GM19239 (cell line): ENCODE measurements at regions not wholly inside any gene's neighbourhood (a gene's known extent, or its start where the extent isn't known, plus 50 kb on each side); places are given as distances from the start of the nearest gene placed in this dataset.
"Not testable (repeated sequence)": the region's sequence is repeated elsewhere in the genome, so short reads cannot be mapped to it uniquely, and the experiment has no call there.

Source experiments
- DNase-seq: peaks from one replicate; pipeline ENCODE4 v3.0.0; 2011; ENCODE audit warnings: low spot score; ENCODE audit not compliant: insufficient read length
- FAIRE-seq: peaks from 2 replicates; lab custom pipeline; 2011; peaks lifted over from hg19 to GRCh38; lab: Jason Lieb, UNC

GRCh38 chr1:102365071-102365470 is 368.3 kb upstream of the OLFM3 start:
- no peak for DNase-seq
- FAIRE-seq = no peak

- no peak for FAIRE-seq
Observed at GRCh38 chr1:102336602-102337001, 339.9 kb upstream of the OLFM3 start.

GRCh38 chr1:102318104-102318806 is 321.5 kb upstream of the OLFM3 start:
- DNase-seq (no peak), FAIRE-seq (no peak)

More at GRCh38 chr1:102336602-102337001, 339.9 kb upstream of the OLFM3 start:
- DNase-seq = no peak

GRCh38 chr1:102315096-102315495 is 318.4 kb upstream of the OLFM3 start:
- DNase-seq = no peak
- no peak for FAIRE-seq

GRCh38 chr1:102296116-102296515 is 299.4 kb upstream of the OLFM3 start:
- FAIRE-seq (no peak), DNase-seq (no peak)

GRCh38 chr1:102282955-102283354 is 286.2 kb upstream of the OLFM3 start:
- no peak for DNase-seq
- no peak for FAIRE-seq

- FAIRE-seq = no peak
Observed at GRCh38 chr1:102262994-102263393, 266.3 kb upstream of the OLFM3 start.

GRCh38 chr1:102252731-102253505 is 256.2 kb upstream of the OLFM3 start:
- FAIRE-seq (no peak), DNase-seq (no peak)

More at GRCh38 chr1:102262994-102263393, 266.3 kb upstream of the OLFM3 start:
- no peak for DNase-seq

- DNase-seq (no peak), FAIRE-seq (no peak)
Observed at GRCh38 chr1:102241431-102242338, 245.0 kb upstream of the OLFM3 start.

- no peak for FAIRE-seq
- DNase-seq = no peak
Observed at GRCh38 chr1:102239247-102239646, 242.5 kb upstream of the OLFM3 start.

- DNase-seq = no peak
- FAIRE-seq = no peak
Observed at GRCh38 chr1:102234753-102235359, 238.1 kb upstream of the OLFM3 start.

- DNase-seq (no peak), FAIRE-seq (no peak)
Observed at GRCh38 chr1:102219463-102219862, 222.7 kb upstream of the OLFM3 start.

GRCh38 chr1:102210891-102211290 is 214.2 kb upstream of the OLFM3 start:
- not testable (repeated sequence) for FAIRE-seq, DNase-seq

- FAIRE-seq (peak; percentile 35), DNase-seq (no peak)
Observed at GRCh38 chr1:102191723-102192122, 195.0 kb upstream of the OLFM3 start.

GRCh38 chr1:102190429-102190828 is 193.7 kb upstream of the OLFM3 start:
- FAIRE-seq = no peak
- no peak for DNase-seq

- FAIRE-seq (no peak), DNase-seq (no peak)
Observed at GRCh38 chr1:102186536-102186935, 189.8 kb upstream of the OLFM3 start.

GRCh38 chr1:102185260-102185659 is 188.5 kb upstream of the OLFM3 start:
- DNase-seq (no peak), FAIRE-seq (no peak)

GRCh38 chr1:102184477-102184876 is 187.8 kb upstream of the OLFM3 start:
- no peak for FAIRE-seq
- no peak for DNase-seq

- DNase-seq (no peak), FAIRE-seq (no peak)
Observed at GRCh38 chr1:102183711-102184110, 187.0 kb upstream of the OLFM3 start.

- DNase-seq = no peak
- FAIRE-seq = no peak
Observed at GRCh38 chr1:102182603-102183260, 186.0 kb upstream of the OLFM3 start.
